ENCODE measurements at regions not wholly inside any gene's neighbourhood (a gene's known extent, or its start where the extent isn't known, plus 50 kb on each side); places are given as distances from the start of the nearest gene placed in this dataset.

DNA sequence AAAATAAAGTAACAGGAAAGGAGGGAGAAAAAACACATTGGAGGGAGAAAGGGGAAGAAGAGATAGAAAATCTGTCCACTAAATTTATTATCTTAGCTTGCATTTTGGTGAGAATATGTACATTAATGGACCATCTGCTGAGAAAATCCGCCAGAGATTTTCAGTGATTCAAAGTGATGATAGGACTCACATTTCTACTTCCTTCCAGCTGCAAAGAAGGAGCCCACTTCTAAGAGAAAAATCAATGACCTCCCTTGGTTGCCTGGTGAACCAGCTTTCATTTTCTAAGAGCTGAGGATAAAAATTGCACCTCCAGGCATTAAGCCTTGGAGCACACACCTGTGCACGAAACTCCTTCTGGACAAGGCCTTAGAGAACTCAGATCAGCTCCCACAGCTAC lies 404.3 kb downstream of the SFMBT2 start:
- no peak overlapping the region for H3K4me3 ChIP-seq (ENCODE audit: low read depth, low read length)
- in situ Hi-C loops (cut with HindIII; ENCODE audit: low sequenced_read_pairs) = no loop called here
- TF ChIP-seq, protein P1, sequence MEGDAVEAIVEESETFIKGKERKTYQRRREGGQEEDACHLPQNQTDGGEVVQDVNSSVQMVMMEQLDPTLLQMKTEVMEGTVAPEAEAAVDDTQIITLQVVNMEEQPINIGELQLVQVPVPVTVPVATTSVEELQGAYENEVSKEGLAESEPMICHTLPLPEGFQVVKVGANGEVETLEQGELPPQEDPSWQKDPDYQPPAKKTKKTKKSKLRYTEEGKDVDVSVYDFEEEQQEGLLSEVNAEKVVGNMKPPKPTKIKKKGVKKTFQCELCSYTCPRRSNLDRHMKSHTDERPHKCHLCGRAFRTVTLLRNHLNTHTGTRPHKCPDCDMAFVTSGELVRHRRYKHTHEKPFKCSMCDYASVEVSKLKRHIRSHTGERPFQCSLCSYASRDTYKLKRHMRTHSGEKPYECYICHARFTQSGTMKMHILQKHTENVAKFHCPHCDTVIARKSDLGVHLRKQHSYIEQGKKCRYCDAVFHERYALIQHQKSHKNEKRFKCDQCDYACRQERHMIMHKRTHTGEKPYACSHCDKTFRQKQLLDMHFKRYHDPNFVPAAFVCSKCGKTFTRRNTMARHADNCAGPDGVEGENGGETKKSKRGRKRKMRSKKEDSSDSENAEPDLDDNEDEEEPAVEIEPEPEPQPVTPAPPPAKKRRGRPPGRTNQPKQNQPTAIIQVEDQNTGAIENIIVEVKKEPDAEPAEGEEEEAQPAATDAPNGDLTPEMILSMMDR (IDR thresholded peaks at IDR 0.05; ENCODE audit: low read depth, low read length) = no peak
- no peak for DNase-seq (ENCODE audit: low read depth, low spot score)

DNA sequence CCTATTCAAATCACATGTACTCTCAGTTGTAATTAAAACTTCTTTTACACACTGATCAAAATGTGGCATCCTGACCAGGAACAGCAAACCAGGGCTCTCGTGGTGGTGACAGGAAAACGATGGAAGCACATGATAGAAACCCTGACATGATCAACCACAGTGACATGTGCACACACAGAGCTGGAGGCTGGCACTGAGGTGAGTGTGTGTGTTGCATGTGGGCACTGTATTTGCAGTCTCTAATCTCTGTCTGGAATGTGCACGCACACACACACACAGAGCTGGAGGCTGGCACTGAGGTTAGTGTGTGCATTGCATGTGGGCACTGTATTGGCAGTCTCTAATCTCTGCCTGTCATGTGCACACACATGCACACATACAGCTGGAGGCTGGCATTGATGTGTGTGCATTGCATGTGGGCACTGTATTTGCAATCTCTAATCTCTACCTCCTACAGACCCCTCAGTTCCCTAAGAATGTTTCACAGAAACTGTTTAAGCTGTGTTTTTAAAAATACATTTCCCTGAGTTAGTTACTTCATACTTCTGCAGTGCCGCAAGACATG lies 406.9 kb downstream of the SFMBT2 start:
- DNase-seq (ENCODE audit: low read depth, low spot score) = no peak
- no peak overlapping the region for H3K4me3 ChIP-seq (ENCODE audit: low read depth, low read length)
- in situ Hi-C loops (cut with HindIII; ENCODE audit: low sequenced_read_pairs) = no loop called here
- TF ChIP-seq, protein P1 (IDR thresholded peaks at IDR 0.05; ENCODE audit: low read depth, low read length) = no peak

DNA sequence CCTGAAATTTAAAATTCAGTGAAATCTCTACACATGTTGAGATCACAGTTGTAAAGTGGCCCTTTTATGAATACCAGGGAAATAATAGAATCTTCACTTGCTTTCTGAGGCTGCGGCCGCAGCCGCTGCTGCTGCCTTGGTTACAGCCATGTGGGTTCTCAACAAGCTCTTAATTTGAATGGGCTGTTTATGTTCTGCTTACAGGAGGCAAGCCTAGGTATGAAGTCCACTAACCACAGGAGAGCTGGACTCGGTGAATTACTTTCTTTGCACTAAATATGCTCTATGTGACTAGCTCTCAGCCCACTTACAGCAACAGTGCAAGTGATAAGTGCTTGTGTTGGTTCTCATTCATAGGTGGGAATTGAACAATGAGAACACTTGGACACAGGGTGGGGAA lies 410.8 kb downstream of the SFMBT2 start:
- in situ Hi-C loops (cut with HindIII; ENCODE audit: low sequenced_read_pairs) = no loop called here
- DNase-seq (ENCODE audit: low read depth, low spot score) = peak; percentile 25
- TF ChIP-seq, protein P1 (IDR thresholded peaks at IDR 0.05; ENCODE audit: low read depth, low read length) = no peak
- H3K4me3 ChIP-seq (ENCODE audit: low read depth, low read length) = no peak overlapping the region

DNA sequence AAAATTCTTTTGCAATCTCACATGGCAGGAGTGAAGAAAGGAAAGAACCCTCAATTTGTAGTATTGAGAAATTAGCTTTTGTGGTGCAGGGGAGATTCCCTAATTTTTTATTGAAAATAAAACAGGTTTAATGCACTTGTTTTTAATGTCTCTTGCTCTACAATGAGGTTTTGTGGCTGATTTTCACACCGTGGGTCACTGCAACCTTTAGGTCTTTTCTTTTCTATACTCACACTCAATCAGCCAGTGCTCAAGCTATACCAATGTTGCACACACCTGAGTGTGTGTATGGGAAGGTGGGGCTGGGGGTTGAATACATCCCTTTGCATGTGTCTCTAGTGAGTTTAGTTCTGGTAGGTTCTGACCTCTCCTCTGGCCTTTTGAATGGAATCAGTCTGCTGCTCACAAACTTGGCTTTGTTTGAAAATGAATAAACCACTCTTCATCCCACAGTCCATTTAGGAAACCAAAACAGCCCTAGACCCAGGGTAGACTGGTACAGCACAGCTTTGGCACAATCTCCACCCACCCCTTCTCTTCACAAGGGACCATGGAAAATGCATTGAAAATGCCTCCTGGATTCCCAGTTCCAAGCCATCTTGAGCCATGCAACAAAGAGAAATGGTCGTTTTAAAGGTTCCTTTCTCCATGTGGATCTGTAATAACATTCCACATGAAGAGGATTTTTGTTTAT lies 411.5 kb downstream of the SFMBT2 start:
- in situ Hi-C loops (cut with HindIII; ENCODE audit: low sequenced_read_pairs) = no loop called here
- DNase-seq (ENCODE audit: low read depth, low spot score) = no peak
- TF ChIP-seq, protein P1 (IDR thresholded peaks at IDR 0.05; ENCODE audit: low read depth, low read length) = no peak
- no peak overlapping the region for H3K4me3 ChIP-seq (ENCODE audit: low read depth, low read length)

DNA sequence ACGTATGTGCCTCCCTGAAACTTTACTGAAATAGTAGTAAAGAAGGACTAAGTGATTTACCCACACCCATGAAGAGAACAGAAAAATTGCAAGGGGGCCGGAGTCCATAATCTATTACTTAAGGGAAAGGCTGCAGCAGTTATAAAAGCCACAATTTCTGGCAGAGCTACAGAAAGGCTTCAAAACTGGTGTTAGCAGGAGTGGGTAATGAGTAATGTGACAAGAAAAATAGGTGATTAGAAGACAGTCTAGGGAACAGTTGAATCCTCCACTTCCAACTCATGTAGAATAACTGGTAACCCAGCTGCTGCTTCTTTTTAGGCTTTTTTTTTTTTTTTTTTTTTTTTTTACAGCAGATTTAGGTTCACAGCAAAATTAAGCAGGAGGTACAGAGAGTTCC lies 413.3 kb downstream of the SFMBT2 start:
- no peak overlapping the region for H3K4me3 ChIP-seq (ENCODE audit: low read depth, low read length)
- in situ Hi-C loops (cut with HindIII; ENCODE audit: low sequenced_read_pairs) = no loop called here
- no peak for DNase-seq (ENCODE audit: low read depth, low spot score)
- TF ChIP-seq, protein P1 (IDR thresholded peaks at IDR 0.05; ENCODE audit: low read depth, low read length) = no peak

DNA sequence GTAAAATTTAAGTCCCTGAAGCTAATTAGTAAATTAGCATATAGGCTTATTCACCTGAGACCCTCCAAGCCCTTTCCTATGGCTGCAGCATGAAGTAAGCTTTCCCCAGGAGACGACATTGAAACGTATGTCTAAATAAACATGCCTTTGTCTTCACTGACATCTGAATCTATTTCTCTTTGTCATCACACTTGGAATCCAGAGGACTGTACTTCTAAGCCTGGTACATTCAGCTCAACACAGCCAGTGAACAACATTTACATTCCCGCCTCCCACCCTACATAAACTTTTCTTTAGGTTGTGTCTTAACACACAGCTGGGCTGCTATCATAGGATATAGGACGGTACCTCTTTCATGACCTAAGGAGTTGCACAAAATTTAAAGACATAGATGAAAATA lies 414.4 kb downstream of the SFMBT2 start:
- no peak overlapping the region for H3K4me3 ChIP-seq (ENCODE audit: low read depth, low read length)
- TF ChIP-seq, protein P1 (IDR thresholded peaks at IDR 0.05; ENCODE audit: low read depth, low read length) = no peak
- DNase-seq (ENCODE audit: low read depth, low spot score) = no peak
- in situ Hi-C loops (cut with HindIII; ENCODE audit: low sequenced_read_pairs) = no loop called here

Measured in astrocyte of the spinal cord (primary cell).